ENCODE measurements at regions not wholly inside any gene's neighbourhood (a gene's known extent, or its start where the extent isn't known, plus 50 kb on each side); places are given as distances from the start of the nearest gene placed in this dataset.
"Not testable (repeated sequence)": the region's sequence is repeated elsewhere in the genome, so short reads cannot be mapped to it uniquely, and the experiment has no call there.

DNA sequence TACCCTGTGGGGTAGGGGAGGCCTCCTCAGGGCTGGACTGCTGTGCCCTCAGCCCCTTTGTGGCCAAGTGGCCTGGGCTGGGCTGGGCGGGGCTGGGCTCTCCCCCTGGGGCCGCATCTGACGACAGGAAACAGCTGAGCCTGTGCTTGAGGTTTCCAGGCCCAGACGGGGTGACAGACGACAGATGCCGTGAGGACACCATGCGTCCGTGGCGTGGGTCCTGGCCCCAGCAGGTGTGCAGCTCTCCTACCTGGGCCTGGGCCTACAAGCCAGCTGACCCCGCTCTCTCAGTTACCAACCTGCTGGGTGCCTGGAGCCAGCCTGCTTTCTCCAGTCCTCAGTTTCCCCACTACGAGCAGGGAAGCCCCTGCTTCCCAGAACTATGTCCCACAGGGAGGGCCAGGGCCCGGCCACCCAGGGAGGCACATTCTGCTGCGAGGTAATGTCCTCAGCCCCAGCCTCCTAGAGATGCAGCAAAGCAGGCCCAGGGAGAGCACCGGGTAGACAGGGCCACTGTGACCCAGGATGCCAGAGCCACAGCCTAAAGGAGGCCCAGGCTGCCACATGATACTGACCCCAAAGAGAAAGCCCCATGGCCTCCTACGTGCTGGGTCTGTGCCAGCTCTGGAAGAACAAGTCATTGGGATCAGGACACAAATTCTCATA is 181.3 kb downstream of the IGLL1 start:
- no peak for FAIRE-seq

DNA sequence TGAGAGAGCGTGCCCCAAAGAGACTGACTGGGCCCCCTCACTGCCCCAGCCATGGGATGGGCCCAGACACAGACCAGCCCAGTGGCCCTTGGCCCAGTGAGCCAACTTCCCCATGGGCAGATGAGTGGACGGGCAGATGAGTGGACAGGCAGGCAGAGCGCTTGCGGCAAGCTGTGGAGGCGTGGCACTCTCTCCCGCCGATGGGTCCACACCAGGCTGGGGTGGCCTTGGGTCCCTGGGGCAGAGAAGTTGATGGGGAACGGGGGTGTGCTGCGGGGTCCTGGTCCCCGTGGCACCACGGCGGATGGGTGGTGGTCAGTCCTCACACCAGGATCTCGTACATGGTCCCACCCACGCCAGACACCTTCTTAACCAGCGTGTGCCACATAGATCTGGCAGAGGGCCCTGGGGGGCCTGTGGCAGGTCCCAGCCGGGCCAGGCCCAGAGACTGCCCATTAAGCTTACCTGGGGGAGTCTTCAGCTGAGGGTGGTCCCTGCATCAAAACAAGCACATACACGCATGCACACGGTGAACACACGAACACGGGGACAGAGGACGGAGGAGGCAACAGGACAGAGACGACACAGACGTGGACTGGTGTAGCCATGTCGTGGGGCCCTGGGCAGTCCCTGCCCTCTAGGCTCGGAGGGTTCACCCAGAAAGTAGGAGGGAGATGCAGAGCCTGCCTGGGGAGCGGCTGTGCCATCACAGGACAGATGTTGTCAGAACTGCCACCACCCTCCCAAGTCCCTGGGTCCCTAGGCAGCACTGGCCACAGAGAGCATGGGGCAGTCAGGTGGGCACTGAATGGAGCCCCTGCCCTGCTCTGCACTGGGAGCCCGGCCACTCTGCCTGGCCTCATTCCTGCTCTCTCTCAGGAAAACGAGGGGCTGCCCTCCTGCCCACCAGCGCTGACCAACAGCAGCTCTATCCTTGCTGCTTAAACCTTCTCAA is 182.2 kb downstream of the IGLL1 start:
- no peak for DNase-seq (ENCODE audit: low spot score in 2 of 2)

More for the DNA sequence above, 181.3 kb downstream of the IGLL1 start:
- DNase-seq (ENCODE audit: low spot score in 2 of 2): no peak

DNA sequence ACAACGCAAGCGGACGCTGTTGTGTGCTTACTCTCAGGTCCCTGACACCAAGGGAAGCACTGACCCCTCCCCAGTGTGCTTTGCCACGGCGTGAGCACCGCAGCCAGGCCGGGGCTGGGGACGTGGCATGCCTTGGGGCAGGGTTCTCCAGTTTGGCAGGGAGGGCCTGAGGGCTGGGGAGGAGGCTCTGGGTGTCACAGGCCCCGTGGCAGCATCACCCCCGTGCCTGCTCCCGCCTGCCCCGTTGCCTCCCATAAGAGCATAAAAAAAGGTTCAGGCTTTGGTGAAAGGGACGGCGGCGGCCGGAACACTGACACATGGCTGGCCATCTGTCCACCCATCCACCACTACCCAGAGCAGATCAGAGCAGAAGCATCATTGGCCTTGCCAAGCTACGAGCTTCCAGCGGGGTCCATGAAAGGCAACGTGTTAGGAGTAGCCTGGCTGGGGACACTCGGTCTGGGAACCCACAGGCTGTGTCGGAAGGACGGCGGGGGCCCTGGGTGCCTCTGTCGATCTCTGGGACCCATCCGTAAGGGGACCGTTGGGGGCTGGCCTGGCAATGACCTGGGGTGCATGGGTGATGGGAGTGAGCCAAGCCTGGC is 183.0 kb downstream of the IGLL1 start:
- no peak for FAIRE-seq
- DNase-seq (ENCODE audit: low spot score in 2 of 2): no peak

More for the DNA sequence above, 182.2 kb downstream of the IGLL1 start:
- FAIRE-seq: no peak

DNA sequence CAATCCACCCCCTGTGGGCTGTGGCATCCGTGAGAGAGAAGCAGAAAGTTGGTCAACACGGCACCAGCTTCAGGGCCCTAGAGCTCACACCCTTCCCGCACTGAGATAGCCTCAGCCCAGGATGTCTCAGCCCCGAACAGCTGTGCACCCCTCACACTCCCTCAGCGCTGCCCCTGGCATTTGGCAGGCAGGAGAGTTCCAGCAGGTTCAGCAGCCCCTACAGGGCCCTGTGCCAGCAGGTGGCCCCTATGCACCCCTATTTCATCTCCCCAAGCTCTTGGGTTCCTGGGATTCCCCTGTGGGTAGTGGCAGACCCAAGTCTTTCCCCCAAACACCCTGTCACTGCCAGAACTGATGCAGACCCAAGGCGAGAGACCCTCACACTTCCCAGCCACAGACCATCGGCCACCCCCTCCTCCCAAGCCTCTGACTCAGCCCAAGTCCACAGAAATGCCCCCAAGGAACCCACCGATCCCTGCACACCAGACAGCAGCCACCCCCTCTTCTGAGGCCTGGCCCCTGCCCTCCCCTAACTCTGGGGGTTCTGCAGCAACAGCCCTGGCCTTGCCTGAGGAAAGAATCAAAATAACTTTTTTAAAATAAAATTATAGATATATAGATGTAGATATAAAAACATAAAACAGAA is 183.6 kb downstream of the IGLL1 start:
- DNase-seq (ENCODE audit: low spot score in 2 of 2) (no peak), FAIRE-seq (no peak)

DNA sequence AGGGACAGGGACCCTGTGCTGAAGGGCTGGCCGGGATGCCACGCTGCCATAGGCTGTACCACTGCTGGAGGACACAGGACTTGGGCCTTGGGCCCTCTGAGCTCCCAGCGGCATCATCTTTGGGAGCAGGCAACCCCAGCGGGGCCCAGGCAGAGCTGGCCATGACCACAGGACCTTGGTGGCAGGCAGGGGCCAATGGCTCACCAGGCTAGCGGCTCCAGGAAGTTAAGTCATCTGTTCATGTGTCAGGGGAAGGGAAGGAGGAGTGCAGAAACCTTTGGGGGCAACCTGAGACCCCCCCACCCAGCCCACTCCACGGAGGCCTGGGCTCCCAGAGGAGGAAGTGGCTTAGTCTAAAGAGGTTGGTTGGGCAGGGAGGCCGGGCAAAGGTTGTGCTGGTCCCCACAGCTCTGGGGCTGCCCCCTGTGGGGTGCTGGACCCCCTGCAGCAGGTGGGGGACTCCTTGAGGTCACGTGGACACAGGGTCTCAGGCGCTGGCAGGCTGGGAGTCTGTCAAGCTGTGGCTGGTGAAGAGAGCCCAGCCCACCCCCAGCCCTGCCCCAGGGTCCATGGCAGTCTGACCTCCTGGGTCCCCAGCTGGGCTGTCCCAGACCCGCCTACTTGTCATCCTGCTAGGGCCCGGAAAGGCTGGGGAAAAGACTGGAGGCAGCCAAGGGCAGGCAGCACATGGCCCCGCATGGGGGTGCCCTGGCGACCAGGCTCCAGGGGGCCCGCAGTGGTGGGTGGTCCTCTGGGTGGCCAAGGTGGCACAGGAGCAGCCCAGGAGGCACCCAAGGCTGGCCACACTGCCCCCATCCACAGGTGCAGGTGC is 184.3 kb downstream of the IGLL1 start:
- DNase-seq (ENCODE audit: low spot score in 2 of 2) (no peak), FAIRE-seq (no peak)

DNA sequence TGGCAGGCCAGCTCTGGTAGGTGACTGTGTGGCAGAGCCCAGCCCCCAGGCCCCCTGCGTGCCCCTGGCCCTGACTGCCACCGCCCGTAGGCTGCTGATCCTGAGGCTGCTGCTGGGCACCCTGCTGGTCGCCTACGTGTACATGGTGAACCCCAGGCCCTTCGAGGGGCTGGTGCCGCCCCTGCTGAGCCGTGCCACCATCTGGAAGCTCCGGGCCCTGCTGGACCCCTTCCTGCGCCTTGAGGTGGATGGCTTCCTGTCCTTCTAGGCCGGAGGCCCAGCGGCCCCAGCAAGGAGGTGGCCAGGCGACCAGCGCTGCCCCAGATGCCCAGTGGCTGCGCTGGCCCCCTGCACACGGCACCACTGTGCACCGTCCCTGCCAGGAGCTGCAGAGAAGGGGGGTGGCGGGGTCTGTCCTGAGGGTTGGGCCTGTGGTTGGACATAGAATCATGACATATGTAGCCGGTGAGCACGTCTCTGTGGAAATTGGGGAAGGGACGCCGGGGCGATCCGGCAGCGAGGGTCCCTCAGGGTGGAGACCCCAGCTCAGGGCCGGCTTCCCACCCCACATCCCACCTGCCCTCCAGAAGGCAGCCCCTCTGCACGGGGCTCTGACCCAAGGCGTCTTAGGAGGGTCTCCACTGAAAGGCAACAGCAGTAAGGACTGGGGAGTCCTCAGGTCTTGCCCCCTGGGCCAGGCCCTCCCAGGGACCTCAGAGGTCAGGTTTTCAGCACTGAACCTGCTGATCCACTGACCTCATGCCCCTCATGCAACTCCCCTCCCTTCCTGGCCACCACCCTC is 185.4 kb downstream of the IGLL1 start:
- no peak for FAIRE-seq
- no peak for DNase-seq (ENCODE audit: low spot score in 2 of 2)

DNA sequence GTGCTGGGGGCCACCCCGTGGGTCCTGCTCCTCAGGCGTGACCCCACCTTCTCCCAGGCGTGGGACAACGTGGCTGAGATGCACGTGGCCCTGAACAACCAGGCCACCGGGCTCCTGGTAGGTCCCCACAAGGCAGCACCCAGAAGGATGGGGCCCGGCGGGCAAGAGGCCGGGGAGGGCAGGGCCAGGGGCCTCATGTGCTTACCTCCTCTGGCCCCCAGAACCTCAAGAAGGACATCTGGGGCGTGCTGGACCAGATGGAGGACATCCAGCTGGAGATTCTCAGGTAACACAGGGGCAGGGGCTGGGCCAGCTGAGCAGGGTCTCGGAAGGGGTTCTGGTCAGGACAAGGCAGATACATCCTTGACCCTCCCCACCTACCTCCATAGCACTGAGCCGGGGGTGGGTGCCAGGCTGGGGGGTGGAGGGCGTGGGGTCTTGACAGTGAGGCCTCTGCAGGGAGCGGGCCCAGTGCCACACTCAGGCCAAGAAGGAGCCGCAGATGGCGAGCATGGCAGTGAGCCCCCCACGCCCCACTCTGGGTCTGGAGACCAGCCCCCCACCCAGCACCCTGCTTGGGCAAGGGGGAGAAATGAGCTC is 186.3 kb downstream of the IGLL1 start:
- no peak for FAIRE-seq
- no peak for DNase-seq (ENCODE audit: low spot score in 2 of 2)

DNA sequence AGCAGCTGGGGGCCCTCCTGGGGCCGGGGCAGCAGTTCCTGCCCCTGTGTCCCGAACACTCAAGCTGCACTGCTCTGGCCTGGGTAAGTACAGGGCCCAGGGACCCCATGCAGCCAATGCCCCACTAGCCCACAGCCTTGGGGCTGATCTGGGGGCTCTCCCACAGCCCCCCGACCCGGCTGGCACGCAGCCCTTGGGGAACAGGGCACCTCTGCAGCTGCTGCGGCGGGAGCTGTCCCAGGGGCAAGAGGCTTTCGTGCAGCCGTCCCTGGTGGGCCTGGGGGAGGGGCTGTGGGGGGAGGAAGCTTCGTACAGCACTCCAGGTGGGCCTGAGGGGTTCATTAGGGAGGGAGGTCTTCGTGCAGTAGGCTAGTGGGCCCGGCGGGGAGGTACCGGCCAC is 186.9 kb downstream of the IGLL1 start:
- DNase-seq (ENCODE audit: low spot score in 2 of 2); FAIRE-seq: not testable (repeated sequence)

DNA sequence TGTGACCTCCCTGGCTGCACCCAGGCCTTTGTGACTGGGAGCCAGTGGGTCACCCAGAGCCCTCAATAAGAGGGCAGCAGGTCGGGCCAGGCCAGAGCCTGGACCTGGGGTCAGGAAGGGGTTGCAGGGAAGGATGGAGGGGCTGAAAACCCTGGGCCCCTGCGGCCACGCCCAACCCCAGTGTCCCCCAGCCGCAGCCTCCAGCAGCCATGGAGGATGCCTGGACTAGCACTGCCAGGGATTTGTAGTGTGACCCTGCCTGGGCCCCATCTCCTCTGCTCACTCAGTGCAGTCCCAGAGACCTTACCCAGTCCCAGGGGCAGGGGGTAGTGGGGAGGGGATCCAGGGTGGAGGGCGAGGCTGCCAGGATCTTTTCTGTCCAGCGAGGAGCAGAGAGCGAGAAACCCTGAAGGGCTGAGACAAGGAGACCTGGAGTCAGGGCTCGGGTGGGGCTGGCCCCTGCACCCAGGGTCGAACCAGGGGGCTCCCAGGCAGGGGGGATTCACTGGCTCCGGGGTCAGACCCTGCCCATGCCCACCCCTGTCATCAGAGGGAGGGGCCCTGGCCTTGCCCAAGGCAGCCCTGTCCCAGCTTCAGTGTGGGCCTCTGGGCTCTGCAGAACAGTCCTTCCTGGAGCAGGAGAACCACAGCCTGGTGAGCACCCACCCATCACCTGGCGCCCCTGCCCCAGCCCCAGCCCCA is 187.5 kb downstream of the IGLL1 start:
- FAIRE-seq (no peak), DNase-seq (ENCODE audit: low spot score in 2 of 2) (no peak)

DNA sequence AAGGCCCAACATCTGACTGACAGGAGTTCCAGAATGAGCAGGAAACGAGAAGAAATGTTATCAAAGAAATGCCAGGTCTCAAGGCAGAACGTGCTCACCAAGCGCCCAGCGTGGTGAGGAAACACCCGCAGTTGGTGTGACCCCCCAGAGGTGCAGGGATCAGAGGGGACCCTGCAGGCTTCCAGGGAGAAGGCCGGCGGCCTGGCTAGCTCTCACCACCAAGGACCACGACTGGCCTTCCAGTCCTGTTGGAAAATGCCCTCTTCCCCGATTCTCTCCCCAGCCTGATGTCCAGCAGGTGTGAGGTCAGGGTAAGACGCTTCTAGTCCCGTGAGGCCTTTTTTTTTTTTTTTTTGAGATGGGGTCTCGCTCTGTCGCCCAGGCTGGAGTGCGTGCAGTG is 189.1 kb downstream of the IGLL1 start:
- DNase-seq (ENCODE audit: low spot score in 2 of 2): no peak

DNA sequence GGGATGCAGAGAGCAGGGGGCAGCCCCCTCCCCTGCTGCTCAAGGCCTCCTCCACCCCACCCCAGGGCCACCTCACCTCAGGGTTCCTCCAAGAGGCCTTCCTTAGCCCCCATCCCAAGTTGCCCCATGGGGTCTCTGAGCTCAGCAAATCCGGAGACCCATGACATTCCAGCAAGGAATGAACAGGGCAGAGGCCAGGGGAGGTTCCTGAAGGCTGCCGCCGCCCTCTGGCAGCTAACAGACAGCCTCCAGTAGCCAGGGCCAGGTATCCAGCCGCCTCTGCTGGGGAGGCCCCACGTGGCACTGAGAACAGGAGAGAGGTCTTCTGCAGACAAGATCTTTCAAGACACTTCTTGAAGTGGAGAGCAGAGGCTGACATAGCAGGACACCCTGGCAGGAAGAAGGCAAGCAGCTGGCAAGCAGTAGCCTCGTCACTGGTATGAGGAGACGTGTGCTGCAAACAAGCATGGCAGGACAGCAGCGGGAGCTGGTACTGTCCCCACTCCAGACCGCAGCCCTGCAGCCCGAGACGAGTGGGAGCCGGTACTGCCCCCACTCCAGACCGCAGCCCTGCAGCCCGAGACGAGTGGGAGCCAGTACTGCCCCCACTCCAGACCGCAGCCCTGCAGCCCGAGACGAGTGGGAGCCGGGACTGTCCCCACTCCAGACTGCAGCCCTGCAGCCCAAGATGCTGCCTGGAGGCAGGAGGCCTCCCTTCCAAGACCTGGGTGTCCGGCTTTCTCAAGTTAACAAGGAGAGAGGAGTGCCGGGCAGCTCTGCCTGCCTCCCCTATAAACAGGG is 190.6 kb downstream of the IGLL1 start:
- DNase-seq (ENCODE audit: low spot score in 2 of 2): no peak
- no peak for FAIRE-seq

More for the DNA sequence above, 189.1 kb downstream of the IGLL1 start:
- no peak for FAIRE-seq

DNA sequence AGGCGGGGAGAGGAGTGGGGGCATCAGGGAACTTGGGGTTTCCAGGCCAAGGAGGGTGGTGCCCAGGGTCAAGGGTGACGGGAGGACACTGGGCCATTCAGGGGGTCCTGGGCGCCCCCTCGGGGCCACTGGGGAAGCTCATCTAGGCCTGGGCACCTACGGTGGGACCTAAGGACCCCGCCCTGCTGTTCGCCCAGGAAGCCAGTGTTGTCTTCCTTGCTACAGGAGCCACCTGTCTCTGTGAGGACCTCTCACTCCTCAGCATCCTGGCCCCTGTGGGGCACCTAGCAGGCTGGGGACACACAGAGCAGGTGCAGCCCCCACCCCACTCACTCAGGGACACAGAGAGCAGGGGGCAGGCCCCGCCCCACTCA is 191.6 kb downstream of the IGLL1 start:
- FAIRE-seq: no peak
- DNase-seq (ENCODE audit: low spot score in 2 of 2): no peak

DNA sequence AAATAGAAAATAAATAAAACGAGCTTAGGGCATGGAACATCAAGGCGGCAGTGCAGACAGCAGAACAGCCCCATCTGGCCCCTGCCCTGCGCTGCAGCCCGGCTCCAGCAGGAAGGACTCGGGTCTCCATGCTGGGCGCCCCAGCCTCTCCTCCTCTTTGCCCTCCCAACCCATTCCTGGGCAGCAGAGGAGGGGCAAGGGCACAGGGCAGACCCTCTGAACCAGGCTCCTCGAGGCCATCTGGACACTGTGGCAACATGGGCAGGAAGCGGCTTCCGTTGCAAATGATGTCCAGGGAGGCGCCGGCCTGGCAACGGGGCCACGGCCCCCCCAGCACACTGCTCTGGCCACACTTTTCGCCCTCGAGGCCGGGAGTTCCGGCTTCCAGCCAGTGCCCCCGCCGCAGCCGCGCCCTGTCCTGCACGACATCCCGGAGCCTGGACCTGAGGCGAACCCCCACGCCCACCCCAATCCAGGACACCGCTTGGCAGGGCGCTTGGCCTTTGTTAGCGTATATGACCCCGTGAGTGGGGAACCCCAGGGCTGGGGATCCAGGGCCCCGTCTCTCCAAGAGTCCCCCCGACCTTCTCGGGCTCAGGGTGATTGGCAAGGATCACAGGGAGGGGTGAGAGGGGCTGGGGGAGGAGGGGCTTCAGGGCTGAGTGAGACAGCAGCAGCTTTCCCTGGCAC is 192.1 kb downstream of the IGLL1 start:
- FAIRE-seq (no peak), DNase-seq (ENCODE audit: low spot score in 2 of 2) (no peak)

DNA sequence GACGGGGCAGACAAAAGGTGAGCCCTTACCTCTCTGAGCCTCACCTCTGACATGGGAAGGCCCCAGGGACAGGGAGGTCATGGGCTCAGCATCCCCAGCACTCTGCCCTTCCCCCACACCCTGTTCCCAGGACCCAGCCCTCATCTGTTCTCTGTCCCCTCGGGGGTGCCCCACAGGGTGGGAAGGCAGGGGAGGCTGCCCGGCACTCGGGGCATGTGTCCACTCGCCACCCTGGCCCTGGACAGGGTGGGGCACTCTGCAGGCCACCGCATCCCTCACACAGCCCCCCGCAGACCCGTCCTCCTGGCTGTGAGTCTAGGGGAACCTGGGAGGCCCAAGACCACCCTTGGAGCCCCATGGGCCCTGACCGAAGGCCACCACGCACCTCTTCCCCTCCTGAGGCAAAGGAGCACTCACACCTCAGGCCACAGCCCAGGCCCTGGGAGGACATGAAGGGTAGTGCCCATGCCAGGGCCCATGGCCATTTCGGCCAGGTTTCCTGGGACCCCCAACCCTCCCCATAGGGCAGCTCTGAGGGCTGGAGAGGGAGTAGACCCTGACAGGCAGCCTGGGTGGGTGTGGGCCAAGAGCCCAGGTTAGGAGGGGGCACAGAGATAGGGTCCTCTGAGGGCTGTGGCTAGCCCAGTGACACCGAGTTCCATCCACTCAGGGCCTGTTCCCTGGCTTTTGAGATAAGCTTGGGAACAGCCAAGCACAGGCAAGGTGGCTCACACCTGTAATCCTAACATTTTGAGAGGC is 193.1 kb downstream of the IGLL1 start:
- FAIRE-seq (no peak), DNase-seq (ENCODE audit: low spot score in 2 of 2) (no peak)

DNA sequence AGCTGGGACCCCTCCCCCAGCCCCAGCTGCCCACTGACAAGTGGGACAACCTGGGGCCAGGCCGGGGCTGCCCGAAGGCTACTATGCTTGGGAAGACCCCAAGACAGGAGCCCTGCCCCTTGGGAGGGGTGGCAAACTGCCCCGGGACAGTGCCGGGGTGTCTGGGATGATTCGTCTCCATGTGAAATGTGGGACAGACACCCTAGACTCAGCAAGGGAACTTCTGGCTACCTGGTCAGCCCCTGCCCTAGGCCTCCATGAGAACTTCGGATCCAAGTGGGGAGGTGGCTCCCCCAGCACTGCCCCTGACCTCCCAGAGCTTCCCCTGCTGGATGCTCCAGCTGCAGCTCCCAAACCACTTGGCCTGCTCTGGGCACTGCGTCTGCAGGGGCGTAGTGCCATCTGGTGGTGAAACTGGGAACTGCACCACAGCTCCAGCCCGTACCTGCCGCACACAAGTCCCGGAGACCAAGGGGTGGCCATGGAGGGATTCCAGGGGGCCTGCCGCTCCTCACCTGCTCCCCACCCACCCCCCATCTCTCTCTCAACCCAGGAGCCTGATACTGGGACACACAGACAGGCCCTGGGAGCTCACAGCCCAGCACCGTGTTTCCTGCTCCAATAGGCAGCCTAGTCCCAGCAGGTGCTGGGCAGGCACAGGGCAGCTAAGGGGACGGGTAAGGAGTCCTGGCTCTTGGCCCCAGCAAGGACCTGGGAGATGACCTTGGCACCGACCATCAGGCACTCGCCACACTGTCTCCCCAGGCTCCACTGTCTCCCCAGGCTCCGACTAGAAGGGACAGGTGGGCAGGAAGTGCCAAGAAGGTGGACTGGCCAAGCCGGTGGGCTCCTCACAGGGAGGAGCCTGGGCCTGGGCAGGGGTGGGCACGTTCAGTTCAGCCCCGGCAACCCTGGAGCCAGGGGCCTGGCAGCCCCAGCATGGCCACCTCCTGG is 194.1 kb downstream of the IGLL1 start:
- DNase-seq (ENCODE audit: low spot score in 2 of 2): peak; percentile 89 to 95
- no peak for FAIRE-seq

Measured in frontal cortex (tissue), 3 donors.